ENCODE measurements at regions not wholly inside any gene's neighbourhood (a gene's known extent, or its start where the extent isn't known, plus 50 kb on each side); places are given as distances from the start of the nearest gene placed in this dataset.

- Mint-ChIP-seq H3K9me3 (no peaks in the 10 kb centered on the region), H3K36me3 (no peaks in the 10 kb centered on the region), H3K27ac (no peak overlapping the region)
- DNase-seq (ENCODE audit: low spot score in 2 of 2) (no peak), ATAC-seq (no peak)
These were observed 1531.6 kb downstream of the KCNT2 start for GRCh38 chr1:195076682-195077081.

DNA sequence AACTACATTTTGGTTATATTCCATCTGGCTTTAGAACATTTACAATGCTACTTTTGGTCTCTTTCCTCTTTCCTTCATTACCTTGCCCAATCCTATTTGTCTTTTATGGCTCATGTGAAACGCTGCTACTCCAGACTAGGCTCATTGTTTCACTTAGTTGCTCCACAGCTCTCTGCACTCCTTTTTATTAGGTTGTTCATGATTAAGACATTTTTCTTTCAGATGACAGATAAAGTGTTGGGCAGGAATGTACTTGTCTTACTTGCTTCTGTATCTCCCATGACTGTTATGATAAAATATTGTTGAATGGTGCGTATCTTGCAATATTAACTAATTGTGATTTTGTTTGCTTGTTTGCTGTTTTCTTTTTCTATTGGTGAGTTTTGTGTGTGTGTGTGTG lies 1532.3 kb downstream of the KCNT2 start:
- Mint-ChIP-seq H3K9me3 (no peaks in the 10 kb centered on the region), H3K36me3 (no peaks in the 10 kb centered on the region), H3K27ac (no peak overlapping the region)
- DNase-seq (ENCODE audit: low spot score in 2 of 2) (no peak), ATAC-seq (no peak)

DNA sequence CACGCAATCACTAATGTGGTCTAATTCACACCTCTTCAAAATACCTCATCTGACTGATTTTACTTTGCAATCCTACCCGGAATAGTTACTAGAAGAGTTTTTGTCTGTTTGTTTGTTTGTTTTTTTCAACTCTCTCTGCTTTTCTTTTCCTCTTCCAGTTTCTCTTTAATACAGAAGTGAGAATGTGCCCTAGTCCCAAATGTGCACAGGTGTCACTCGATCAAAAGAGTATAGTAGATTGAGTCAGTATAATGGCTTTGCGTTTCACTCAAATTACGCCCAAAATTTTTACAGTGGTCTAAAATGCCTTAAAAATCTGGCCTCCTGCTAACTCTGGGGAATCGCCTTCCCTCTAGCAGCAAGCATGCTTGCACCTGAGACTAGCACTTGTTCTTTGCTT lies 1536.8 kb downstream of the KCNT2 start:
- Mint-ChIP-seq H3K36me3 (no peaks in the 10 kb centered on the region), H3K27ac (no peak overlapping the region), H3K9me3 (no peaks in the 10 kb centered on the region)
- no peak for ATAC-seq
- no peak for DNase-seq (ENCODE audit: low spot score in 2 of 2)

DNA sequence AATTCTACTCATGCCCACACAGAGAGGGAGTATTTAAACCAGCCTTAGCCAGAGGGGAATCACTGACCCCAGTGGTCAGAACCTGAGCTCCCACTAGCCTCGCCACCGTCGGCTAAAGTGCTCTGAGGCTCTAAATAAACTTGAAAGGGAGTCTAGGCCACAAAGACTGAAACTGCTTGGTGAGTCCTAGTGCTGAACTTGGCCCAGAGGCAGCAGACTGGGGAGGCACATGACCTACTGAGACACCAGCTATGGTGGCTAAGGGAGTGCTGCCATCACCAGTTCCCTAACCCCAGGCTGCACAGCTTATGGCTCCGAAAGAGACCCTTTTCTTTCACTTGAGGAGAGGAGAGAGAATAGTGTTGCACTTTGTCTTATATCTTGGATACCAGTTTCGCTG lies 1542.8 kb downstream of the KCNT2 start:
- no peak for DNase-seq (ENCODE audit: low spot score in 2 of 2)
- Mint-ChIP-seq H3K36me3 (no peaks in the 10 kb centered on the region), H3K9me3 (no peaks in the 10 kb centered on the region), H3K27ac (no peak overlapping the region)
- no peak for ATAC-seq

- no peak for DNase-seq (ENCODE audit: low spot score in 2 of 2)
- no peaks in the 10 kb centered on the region for H3K36me3 Mint-ChIP-seq
These were observed 1543.9 kb downstream of the KCNT2 start for GRCh38 chr1:195064358-195064757.

DNA sequence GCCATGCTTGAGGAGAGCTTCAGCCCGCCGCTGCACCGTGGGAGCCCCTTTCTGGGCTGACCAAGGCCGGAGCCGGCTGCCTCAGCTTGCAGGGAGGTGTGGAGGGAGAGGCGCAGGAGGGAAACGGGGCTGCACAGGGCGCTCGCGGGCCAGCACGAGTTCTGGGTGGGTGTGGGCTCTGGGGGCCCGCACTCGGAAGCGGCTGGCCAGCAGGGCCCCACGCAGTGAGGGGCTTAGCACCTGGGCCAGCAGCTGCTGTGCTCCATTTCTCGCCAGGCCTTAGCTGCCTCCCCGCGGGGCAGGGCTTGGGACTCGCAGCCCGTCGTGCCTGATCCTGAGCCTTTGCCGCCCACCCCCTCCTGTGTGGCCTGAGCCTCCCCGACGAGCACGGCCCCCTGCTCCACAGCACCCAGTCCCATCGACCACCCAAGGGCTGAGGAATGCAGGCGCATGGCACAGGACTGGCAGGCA lies 1554.0 kb downstream of the KCNT2 start:
- no peak for DNase-seq (ENCODE audit: low spot score in 2 of 2)
- no peak overlapping the region for H3K27ac Mint-ChIP-seq

More at GRCh38 chr1:195064358-195064757, 1543.9 kb downstream of the KCNT2 start:
- peaks cover 0 to 3% of the 10 kb centered on the region in 2 donors for H3K9me3 Mint-ChIP-seq
- ATAC-seq: no peak
- H3K27ac Mint-ChIP-seq: no peak overlapping the region

GRCh38 chr1:195053478-195053877 lies 1554.8 kb downstream of the KCNT2 start:
- ATAC-seq: no peak
- Mint-ChIP-seq H3K9me3 (no peaks in the 10 kb centered on the region), H3K36me3 (no peaks in the 10 kb centered on the region), H3K27ac (no peak overlapping the region)
- DNase-seq (ENCODE audit: low spot score in 2 of 2): no peak

More for the DNA sequence above, 1554.0 kb downstream of the KCNT2 start:
- no peaks in the 10 kb centered on the region for H3K36me3 Mint-ChIP-seq
- no peak for ATAC-seq
- no peaks in the 10 kb centered on the region for H3K9me3 Mint-ChIP-seq

DNA sequence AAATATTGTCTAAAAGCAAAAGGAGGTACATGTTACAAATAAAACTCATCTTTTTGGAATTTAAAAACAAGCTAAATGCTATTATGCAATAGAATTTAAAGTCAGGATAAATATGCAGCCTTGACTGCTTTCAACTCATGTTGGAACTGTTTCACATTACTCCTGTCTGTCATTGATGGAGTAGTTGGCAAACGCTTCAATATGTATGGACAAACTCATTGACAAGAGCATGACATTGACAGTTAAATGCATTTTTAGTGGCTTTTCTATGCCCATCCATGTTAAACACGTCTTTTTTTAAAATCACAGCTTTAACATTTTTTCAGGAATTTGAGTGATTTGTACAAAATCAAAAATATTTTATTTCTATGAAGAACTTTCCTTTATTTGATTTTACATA lies 1560.5 kb downstream of the KCNT2 start:
- DNase-seq (ENCODE audit: low spot score in 2 of 2) (no peak), ATAC-seq (no peak)
- Mint-ChIP-seq H3K9me3 (no peaks in the 10 kb centered on the region), H3K27ac (no peak overlapping the region), H3K36me3 (no peaks in the 10 kb centered on the region)

DNA sequence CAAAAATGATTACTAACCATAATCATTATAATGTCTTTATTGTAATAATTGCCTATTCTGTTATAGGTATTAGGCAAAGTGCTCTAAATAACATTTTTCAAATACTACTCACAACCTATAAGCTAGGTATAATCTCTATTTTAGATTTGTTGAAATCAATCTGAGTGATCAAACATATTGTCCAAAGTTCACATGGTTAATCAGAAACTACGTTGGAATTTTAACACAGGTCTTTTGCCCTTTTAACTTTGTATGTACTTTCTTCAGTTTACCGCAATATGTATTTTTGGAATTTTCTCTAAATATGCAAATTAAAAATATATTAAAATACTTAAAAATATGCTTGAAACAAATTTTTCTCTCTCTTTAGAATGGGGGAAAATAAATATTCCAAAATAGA lies 1563.2 kb downstream of the KCNT2 start:
- ATAC-seq (no peak), DNase-seq (ENCODE audit: low spot score in 2 of 2) (no peak)
- H3K36me3 Mint-ChIP-seq: no peaks in the 10 kb centered on the region
- H3K27ac Mint-ChIP-seq: no peak overlapping the region
- no peaks in the 10 kb centered on the region for H3K9me3 Mint-ChIP-seq

- Mint-ChIP-seq H3K9me3 (peaks cover 6 to 19% of the 10 kb centered on the region in 2 donors), H3K27ac (no peak overlapping the region), H3K36me3 (no peaks in the 10 kb centered on the region)
- DNase-seq (ENCODE audit: low spot score in 2 of 2): no peak
- no peak for ATAC-seq
These were observed 1577.4 kb downstream of the KCNT2 start for GRCh38 chr1:195030793-195031192.

GRCh38 chr1:195026792-195027191 lies 1581.4 kb downstream of the KCNT2 start:
- ATAC-seq: no peak
- peaks cover 0 to 4% of the 10 kb centered on the region in 2 donors for H3K9me3 Mint-ChIP-seq
- DNase-seq (ENCODE audit: low spot score in 2 of 2): no peak

GRCh38 chr1:195019385-195019784 lies 1588.9 kb downstream of the KCNT2 start:
- no peaks in the 10 kb centered on the region for H3K36me3 Mint-ChIP-seq
- peaks cover 0 to 9% of the 10 kb centered on the region in 2 donors for H3K9me3 Mint-ChIP-seq
- ATAC-seq (no peak), DNase-seq (ENCODE audit: low spot score in 2 of 2) (no peak)
- H3K27ac Mint-ChIP-seq: no peak overlapping the region

More at GRCh38 chr1:195026792-195027191, 1581.4 kb downstream of the KCNT2 start:
- no peaks in the 10 kb centered on the region for H3K36me3 Mint-ChIP-seq
- H3K27ac Mint-ChIP-seq: no peak overlapping the region

- Mint-ChIP-seq H3K27ac (no peak overlapping the region), H3K36me3 (no peaks in the 10 kb centered on the region), H3K9me3 (peaks cover 4 to 9% of the 10 kb centered on the region in 2 donors)
- ATAC-seq (no peak), DNase-seq (ENCODE audit: low spot score in 2 of 2) (no peak)
These were observed 1595.2 kb downstream of the KCNT2 start for GRCh38 chr1:195012995-195013394.

DNA sequence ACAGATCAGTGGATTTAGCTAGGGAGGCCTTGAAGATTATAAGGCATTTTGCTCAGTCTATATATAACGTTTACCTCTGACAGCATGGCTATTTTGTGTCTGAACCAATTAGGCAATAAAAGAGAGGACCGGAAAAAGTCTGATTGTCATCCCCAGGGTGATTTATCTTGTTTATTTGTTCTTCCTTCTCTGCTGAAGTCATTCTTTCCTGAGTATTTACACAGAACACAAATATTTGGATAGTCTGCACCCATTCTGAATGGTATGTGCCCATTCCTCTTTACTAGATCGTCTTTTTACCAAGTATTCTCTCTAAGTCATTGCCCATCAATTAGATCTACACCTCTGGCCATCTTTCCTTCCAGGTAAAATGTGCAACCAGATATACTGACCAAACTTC lies 1602.9 kb downstream of the KCNT2 start:
- peaks cover 0 to 8% of the 10 kb centered on the region in 2 donors for H3K9me3 Mint-ChIP-seq
- DNase-seq (ENCODE audit: low spot score in 2 of 2) (no peak), ATAC-seq (no peak)
- no peak overlapping the region for H3K27ac Mint-ChIP-seq
- no peaks in the 10 kb centered on the region for H3K36me3 Mint-ChIP-seq

DNA sequence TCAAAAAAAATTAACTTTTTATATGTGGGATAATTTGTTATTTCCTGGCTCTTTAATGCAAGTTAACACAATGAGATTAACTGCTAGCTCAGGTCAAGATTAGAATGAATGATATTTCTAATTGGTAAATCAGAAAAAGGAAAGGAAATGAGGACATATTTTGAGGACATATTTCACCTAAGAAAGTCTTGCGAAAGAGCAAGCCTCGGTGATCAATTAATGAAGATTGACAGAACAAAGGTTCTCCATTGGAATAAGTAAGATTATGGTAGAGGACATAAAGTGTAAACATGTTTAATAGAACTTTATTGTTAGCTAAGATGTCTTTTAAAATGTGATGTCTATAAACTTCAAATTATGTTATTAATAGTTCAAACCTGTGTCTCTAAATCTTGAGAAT lies 1617.8 kb downstream of the KCNT2 start:
- H3K9me3 Mint-ChIP-seq: no peaks in the 10 kb centered on the region
- no peak for ATAC-seq
- H3K27ac Mint-ChIP-seq: no peak overlapping the region
- no peaks in the 10 kb centered on the region for H3K36me3 Mint-ChIP-seq
- no peak for DNase-seq (ENCODE audit: low spot score in 2 of 2)

- H3K27ac Mint-ChIP-seq: no peak overlapping the region
These were observed 1632.3 kb downstream of the KCNT2 start for GRCh38 chr1:194975913-194976312.

DNA sequence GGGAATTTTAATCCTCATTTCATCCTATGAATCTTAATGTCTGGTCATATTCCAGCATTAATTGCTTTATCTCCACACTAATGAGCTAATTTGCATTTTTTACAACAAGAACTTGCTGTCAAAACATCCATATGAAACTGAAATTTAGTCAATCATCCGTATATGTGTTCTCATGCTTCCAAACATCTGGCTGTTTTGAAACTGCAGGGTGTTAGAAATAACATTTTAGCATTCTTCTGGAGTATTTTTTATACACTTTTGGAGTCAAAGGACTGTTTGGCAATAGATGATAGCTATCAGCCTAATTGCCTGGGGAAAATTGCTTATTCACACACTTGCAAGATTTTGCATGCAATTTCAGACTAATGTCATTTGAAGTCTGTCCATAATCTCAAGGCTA lies 1639.3 kb downstream of the KCNT2 start:
- no peak for DNase-seq (ENCODE audit: low spot score in 2 of 2)
- H3K9me3 Mint-ChIP-seq: peaks cover 0 to 4% of the 10 kb centered on the region in 2 donors
- no peak overlapping the region for H3K27ac Mint-ChIP-seq
- H3K36me3 Mint-ChIP-seq: no peaks in the 10 kb centered on the region
- ATAC-seq: no peak

More at GRCh38 chr1:194975913-194976312, 1632.3 kb downstream of the KCNT2 start:
- Mint-ChIP-seq H3K9me3 (peaks cover 7 to 11% of the 10 kb centered on the region in 2 donors), H3K36me3 (no peaks in the 10 kb centered on the region)
- DNase-seq (ENCODE audit: low spot score in 2 of 2): no peak
- no peak for ATAC-seq

DNA sequence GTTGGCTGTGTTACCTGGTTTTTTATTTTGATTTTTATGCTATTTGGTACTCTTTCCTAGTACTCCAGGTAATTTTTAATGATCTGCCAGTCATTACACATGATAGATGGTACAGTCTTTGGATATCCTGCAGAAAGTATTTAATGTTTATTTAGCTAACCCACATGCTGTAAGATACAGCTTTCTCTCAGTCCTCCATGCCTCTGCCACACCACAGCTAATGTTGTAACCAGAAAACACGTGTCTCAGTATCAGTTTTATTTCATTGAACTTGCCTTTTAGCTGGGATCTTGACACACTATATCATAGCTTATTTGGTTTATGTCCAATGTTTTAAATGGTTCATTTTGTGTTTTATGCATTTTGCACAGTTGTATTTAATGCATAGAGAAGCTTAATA lies 1648.4 kb downstream of the KCNT2 start:
- H3K36me3 Mint-ChIP-seq: no peaks in the 10 kb centered on the region
- DNase-seq (ENCODE audit: low spot score in 2 of 2): no peak
- no peaks in the 10 kb centered on the region for H3K9me3 Mint-ChIP-seq
- no peak overlapping the region for H3K27ac Mint-ChIP-seq
- no peak for ATAC-seq

GRCh38 chr1:194952171-194952570 lies 1656.1 kb downstream of the KCNT2 start:
- Mint-ChIP-seq H3K36me3 (peaks cover 0 to 5% of the 10 kb centered on the region in 2 donors), H3K27ac (no peak overlapping the region), H3K9me3 (peaks cover 8 to 14% of the 10 kb centered on the region in 2 donors)
- no peak for ATAC-seq
- no peak for DNase-seq (ENCODE audit: low spot score in 2 of 2)

Measured in activated naive CD4-positive, alpha-beta T cell treated with anti-CD3 and anti-CD28 coated beads, Interleukin-2, amount 50 U/mL, for 72 hours (primary cell).